ENCODE measurements at regions not wholly inside any gene's neighbourhood (a gene's known extent, or its start where the extent isn't known, plus 50 kb on each side); places are given as distances from the start of the nearest gene placed in this dataset.

- no peaks in the 10 kb centered on the region for H3K27me3 Mint-ChIP-seq (ENCODE audit: low read depth)
- H3K9me3 Mint-ChIP-seq (ENCODE audit: low read depth): no peaks in the 10 kb centered on the region
- no peak overlapping the region for H3K27ac Mint-ChIP-seq (ENCODE audit: unreplicated experiment)
- no peak for TF ChIP-seq CTCF (IDR thresholded peaks at IDR 0.05)
- peaks cover 28% of the 10 kb centered on the region for H3K4me1 Mint-ChIP-seq (ENCODE audit: low read depth)
- H3K4me3 Mint-ChIP-seq (ENCODE audit: unreplicated experiment): no peak overlapping the region
- DNase-seq (ENCODE audit: low spot score): no peak
- no peaks in the 10 kb centered on the region for H3K36me3 Mint-ChIP-seq (ENCODE audit: low read depth)
Measured at GRCh38 chr12:27901959-27902358, 70.6 kb downstream of the PTHLH start.

GRCh38 chr12:27900920-27901879 lies 71.3 kb downstream of the PTHLH start:
- TF ChIP-seq CTCF (IDR thresholded peaks at IDR 0.05): no peak
- Mint-ChIP-seq H3K4me1 (ENCODE audit: low read depth) (peaks cover 28% of the 10 kb centered on the region), H3K9me3 (ENCODE audit: low read depth) (no peaks in the 10 kb centered on the region), H3K4me3 (ENCODE audit: unreplicated experiment) (no peak overlapping the region), H3K27ac (ENCODE audit: unreplicated experiment) (no peak overlapping the region), H3K36me3 (ENCODE audit: low read depth) (no peaks in the 10 kb centered on the region), H3K27me3 (ENCODE audit: low read depth) (no peaks in the 10 kb centered on the region)
- DNase-seq (ENCODE audit: low spot score): no peak

GRCh38 chr12:27899151-27899661 lies 73.3 kb downstream of the PTHLH start:
- no peak overlapping the region for H3K4me3 Mint-ChIP-seq (ENCODE audit: unreplicated experiment)

GRCh38 chr12:27898022-27898421 lies 74.5 kb downstream of the PTHLH start:
- TF ChIP-seq CTCF (IDR thresholded peaks at IDR 0.05): no peak
- H3K36me3 Mint-ChIP-seq (ENCODE audit: low read depth): no peaks in the 10 kb centered on the region
- H3K4me3 Mint-ChIP-seq (ENCODE audit: unreplicated experiment): no peak overlapping the region

More at GRCh38 chr12:27899151-27899661, 73.3 kb downstream of the PTHLH start:
- Mint-ChIP-seq H3K4me1 (ENCODE audit: low read depth) (peaks cover 28% of the 10 kb centered on the region), H3K9me3 (ENCODE audit: low read depth) (no peaks in the 10 kb centered on the region), H3K36me3 (ENCODE audit: low read depth) (no peaks in the 10 kb centered on the region), H3K27ac (ENCODE audit: unreplicated experiment) (peak overlapping the region; percentile 94), H3K27me3 (ENCODE audit: low read depth) (no peaks in the 10 kb centered on the region)
- DNase-seq (ENCODE audit: low spot score): no peak
- no peak for TF ChIP-seq CTCF (IDR thresholded peaks at IDR 0.05)

GRCh38 chr12:27896419-27896990 lies 76.0 kb downstream of the PTHLH start:
- Mint-ChIP-seq H3K4me3 (ENCODE audit: unreplicated experiment) (no peak overlapping the region), H3K4me1 (ENCODE audit: low read depth) (peaks cover 19% of the 10 kb centered on the region), H3K27me3 (ENCODE audit: low read depth) (no peaks in the 10 kb centered on the region), H3K36me3 (ENCODE audit: low read depth) (no peaks in the 10 kb centered on the region), H3K27ac (ENCODE audit: unreplicated experiment) (no peak overlapping the region), H3K9me3 (ENCODE audit: low read depth) (no peaks in the 10 kb centered on the region)
- no peak for TF ChIP-seq CTCF (IDR thresholded peaks at IDR 0.05)
- DNase-seq (ENCODE audit: low spot score): no peak

More at GRCh38 chr12:27898022-27898421, 74.5 kb downstream of the PTHLH start:
- no peaks in the 10 kb centered on the region for H3K27me3 Mint-ChIP-seq (ENCODE audit: low read depth)
- peaks cover 28% of the 10 kb centered on the region for H3K4me1 Mint-ChIP-seq (ENCODE audit: low read depth)
- no peak overlapping the region for H3K27ac Mint-ChIP-seq (ENCODE audit: unreplicated experiment)
- H3K9me3 Mint-ChIP-seq (ENCODE audit: low read depth): no peaks in the 10 kb centered on the region
- DNase-seq (ENCODE audit: low spot score): no peak

Data from chondrocyte (in vitro differentiated cells).